GM12892 (cell line): ENCODE measurements at regions not wholly inside any gene's neighbourhood (a gene's known extent, or its start where the extent isn't known, plus 50 kb on each side); places are given as distances from the start of the nearest gene placed in this dataset.

Experiments used
- POLR2A ChIP-seq: IDR thresholded peaks from 2 replicates; pipeline ENCODE4 v1.6.1; 2011; ENCODE audit warnings: low read depth, low read length, control low read depth
- POLR2AphosphoS5 ChIP-seq: IDR thresholded peaks from 2 replicates; pipeline ENCODE4 v1.6.1; 2011; ENCODE audit warnings: low read depth, low read length, control low read depth
- TAF1 ChIP-seq: IDR thresholded peaks from 2 replicates; pipeline ENCODE4 v1.6.1; 2011; ENCODE audit warnings: low read depth, mild to moderate bottlenecking, control low read depth, low read length, borderline replicate concordance

DNA sequence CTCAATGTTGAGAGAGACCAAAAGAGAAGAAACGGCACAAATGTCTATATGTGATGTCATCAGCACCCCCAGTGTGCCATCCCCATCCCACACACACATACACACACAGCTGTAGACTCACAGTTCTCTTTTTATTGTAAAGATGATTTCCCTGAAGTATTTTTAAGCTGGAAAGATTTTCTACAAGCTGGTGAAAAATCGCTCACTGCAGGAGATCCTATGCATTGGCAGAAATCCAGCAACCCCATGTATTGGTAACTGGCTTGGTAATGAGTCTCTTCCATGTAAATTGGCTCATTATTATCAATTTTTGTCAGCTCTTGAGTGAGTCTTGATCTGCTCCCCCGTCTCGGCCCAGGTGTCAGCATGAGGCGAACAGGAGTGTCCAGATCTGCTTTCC is 107.1 kb upstream of the UQCRFS1 start:
- TF ChIP-seq POLR2A (no peak), POLR2AphosphoS5 (no peak), TAF1 (no peak)
